ENCODE measurements at regions not wholly inside any gene's neighbourhood (a gene's known extent, or its start where the extent isn't known, plus 50 kb on each side); places are given as distances from the start of the nearest gene placed in this dataset.

GRCh38 chr6:16840291-16840690 is 79.0 kb upstream of the ATXN1 start:
- FAIRE-seq (no peak), DNase-seq (ENCODE audit: insufficient read length, low spot score) (no peak)
- TF ChIP-seq CTCF (IDR thresholded peaks at IDR 0.05; ENCODE audit: insufficient read depth, missing control alignments), result no peak

DNA sequence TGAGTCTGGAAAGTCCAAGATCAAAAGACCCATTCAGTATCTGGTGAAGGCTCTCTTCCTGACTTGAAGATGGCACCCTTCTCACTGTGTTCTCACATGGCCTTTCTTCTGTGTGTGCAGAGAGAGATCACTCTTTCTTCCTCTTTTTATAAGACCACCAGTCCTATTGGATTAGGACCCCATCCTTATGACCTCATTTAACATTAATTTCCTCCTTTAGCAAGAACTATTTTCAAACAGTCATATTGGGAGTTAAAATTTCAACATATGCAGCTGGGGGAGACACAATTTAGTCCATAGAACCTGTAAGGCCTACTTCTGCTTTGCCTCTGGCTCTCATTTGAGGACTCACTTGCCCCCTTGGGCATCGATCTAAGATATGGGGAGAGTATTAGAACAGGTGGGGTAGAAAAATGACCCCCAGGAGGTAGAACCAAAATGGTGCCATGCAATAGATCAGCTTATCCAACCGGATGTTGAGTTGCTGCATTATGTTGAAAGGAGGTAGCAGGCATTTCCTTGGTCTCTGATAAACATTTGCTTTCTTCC is 78.4 kb upstream of the ATXN1 start:
- FAIRE-seq (no peak), DNase-seq (ENCODE audit: insufficient read length, low spot score) (no peak)
- TF ChIP-seq CTCF (IDR thresholded peaks at IDR 0.05; ENCODE audit: insufficient read depth, missing control alignments), result no peak

DNA sequence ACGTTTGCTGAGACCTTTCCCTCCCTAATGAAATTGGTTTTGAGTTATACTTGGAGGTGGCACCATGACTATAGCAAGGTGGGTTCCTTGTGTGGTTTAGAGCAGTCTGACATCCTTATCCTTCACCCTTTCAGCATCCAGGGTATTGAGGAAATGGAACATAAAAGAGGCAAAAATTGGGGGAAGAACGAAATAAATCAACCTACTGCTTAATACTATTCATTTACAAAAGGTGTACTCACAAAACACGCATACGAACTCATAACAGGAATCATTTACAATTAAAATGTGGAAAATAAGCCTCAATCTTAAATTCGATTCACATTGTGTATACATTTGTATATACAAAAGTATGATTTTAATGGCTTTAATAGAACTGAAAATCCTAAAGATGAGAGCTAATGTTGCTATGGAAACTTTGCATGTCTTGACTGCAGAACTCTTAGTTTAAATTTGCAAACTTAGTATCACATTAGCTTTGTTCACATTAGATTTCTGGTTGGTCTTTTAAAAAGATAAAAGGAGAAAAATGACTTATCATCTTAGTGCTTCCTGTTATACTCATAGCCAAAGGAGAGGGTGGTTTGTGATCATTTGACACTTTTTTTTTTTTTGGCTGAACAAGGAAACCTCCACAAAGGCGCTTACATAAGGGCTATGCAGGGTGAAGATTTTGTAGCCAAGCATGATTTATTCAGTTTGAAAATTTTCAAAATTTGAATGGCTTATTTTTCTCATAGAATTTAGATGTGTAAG is 76.1 kb upstream of the ATXN1 start:
- DNase-seq (ENCODE audit: insufficient read length, low spot score), result no peak
- TF ChIP-seq CTCF (IDR thresholded peaks at IDR 0.05; ENCODE audit: insufficient read depth, missing control alignments), result no peak
- no peak for FAIRE-seq

- FAIRE-seq, result no peak
- TF ChIP-seq CTCF (IDR thresholded peaks at IDR 0.05; ENCODE audit: insufficient read depth, missing control alignments), result no peak
- DNase-seq (ENCODE audit: insufficient read length, low spot score), result no peak
Measured at GRCh38 chr6:16836144-16836981, 75.1 kb upstream of the ATXN1 start.

DNA sequence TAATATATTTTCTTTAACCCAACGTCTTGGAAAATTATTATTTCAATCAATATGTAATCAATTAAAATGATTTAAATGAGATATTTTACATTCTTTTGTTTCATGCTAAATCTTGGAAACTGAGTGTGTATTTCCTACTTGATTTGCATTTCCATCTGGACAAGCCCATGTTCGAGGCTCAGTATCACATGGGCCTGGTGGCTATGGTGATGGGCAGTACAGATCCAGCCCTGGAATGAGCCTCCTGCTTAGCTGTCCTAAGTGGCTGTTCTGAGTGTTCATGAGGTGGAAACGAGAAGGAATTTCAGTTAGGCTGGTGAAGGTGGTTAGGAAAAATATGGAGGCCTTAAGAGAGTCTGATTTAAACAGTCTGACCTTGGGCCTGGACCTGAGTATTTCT is 73.0 kb upstream of the ATXN1 start:
- FAIRE-seq (no peak), DNase-seq (ENCODE audit: insufficient read length, low spot score) (no peak)
- TF ChIP-seq CTCF (IDR thresholded peaks at IDR 0.05; ENCODE audit: insufficient read depth, missing control alignments), result no peak

GRCh38 chr6:16832721-16833120 is 71.5 kb upstream of the ATXN1 start:
- no peak for DNase-seq (ENCODE audit: insufficient read length, low spot score)
- no peak for FAIRE-seq
- no peak for TF ChIP-seq CTCF (IDR thresholded peaks at IDR 0.05; ENCODE audit: insufficient read depth, missing control alignments)

Data from D721Med (cell line).